ENCODE measurements at regions not wholly inside any gene's neighbourhood (a gene's known extent, or its start where the extent isn't known, plus 50 kb on each side); places are given as distances from the start of the nearest gene placed in this dataset.

DNA sequence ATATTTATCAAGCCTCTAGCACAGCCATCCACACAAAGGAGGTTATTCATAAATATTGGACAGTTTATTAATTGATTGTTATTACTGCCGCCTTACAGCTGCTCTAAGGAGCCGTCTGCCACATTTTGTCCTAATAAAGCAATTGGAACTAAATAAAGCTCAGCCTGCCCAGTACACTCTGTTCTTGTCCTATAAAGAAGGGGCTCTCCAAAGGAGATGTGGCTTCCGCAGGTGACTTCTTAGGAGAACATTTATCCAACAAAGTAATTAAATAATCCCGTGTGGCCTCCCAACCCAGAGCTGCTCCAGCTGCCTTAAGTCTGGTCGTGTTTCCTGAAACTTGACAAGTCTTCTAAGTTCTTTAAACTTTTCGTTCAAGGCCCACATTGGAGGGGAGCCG, 497.7 kb downstream of the NPHP4 start:
- no peak for TF ChIP-seq CREB1 (CRISPR knock-in tag; IDR thresholded peaks at IDR 0.05)
- no peak for TF ChIP-seq NR1H2 (CRISPR knock-in tag; IDR thresholded peaks at IDR 0.05)

Measured in WTC11 (cell line).